NCI-H524 treated with DMSO at 0.1 percent for 48 hours (cell line): ENCODE measurements at regions not wholly inside any gene's neighbourhood (a gene's known extent, or its start where the extent isn't known, plus 50 kb on each side); places are given as distances from the start of the nearest gene placed in this dataset.
"Not testable (repeated sequence)": the region's sequence is repeated elsewhere in the genome, so short reads cannot be mapped to it uniquely, and the experiment has no call there.

ENCODE experiments used
- DNase-seq: peaks from one replicate; lab custom pipeline; 2025; lab: John Stamatoyannopoulos, UW

GRCh38 chrX:25851141-25851540, 287.0 kb upstream of the MAGEB18 start:
- no peak for DNase-seq

- DNase-seq = no peak
Measured at GRCh38 chrX:25853002-25853479, 285.1 kb upstream of the MAGEB18 start.

DNA sequence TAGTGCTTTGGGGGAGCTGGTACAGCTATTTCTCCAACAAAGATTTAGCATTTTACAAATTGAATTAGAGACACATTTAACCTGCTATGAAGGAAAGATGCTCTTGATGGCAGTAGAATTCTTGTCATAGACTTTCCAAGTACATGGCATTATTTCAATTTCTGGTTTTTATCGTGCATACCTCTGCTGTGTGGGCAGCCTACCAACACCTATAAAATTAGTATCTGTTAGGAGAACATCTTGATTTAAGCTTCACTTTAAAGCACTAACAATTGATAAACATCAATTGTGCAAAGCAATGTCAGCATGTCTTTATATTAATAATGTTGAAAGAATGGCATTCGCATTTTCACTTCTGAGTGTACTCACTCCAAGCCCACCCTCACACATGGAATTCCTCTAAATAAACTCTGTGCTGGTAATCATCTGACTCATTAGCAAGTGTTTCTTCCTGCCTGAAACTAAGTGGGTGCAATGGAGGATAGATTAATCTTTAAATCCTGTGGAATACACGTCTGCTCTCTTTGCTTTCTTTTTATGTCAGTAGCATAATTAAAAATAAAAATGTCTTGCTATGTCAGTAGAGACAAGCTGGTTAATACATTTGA, 279.8 kb upstream of the MAGEB18 start:
- DNase-seq = no peak

DNA sequence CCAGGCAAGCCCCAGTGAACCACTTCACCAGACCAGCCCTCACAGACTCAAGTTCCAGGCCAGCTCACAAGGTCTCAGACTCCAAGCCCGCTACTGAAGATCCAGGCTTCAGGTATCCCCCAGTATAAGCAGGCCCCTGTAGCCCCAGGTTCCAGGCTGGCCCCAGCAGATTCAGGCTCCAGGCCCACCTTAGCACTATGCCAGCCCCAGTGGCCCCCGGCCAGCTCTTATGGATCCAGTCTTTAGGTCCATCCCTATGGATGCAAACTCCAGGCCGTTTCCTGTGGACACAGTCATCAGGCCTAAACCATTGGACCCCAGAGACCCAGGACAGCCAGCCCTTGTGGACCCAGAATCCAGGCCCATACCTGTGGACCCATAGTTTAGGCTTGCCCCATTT, 277.8 kb upstream of the MAGEB18 start:
- no peak for DNase-seq

- no peak for DNase-seq
Measured at GRCh38 chrX:25869761-25870160, 268.4 kb upstream of the MAGEB18 start.

- no peak for DNase-seq
Measured at GRCh38 chrX:25872786-25873185, 265.4 kb upstream of the MAGEB18 start.

DNA sequence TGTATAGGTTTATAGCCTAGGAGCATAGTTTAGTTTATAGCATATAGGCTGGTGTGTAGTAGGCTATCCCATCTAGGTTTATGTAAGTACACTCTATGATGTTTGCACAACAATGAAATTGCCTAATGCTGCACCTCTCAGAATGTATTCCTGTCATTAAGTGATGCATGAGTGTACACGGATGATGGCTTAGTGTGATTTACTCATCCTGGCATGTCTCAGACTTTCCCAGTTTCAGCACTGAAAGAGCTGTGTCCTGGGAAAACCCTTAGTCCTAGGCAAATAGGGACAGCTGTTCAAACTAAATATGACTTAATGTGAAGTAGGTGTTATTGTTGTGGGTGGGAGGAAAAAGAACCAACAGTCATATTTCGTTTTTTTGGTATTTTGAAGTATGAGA, 264.9 kb upstream of the MAGEB18 start:
- DNase-seq = no peak

DNA sequence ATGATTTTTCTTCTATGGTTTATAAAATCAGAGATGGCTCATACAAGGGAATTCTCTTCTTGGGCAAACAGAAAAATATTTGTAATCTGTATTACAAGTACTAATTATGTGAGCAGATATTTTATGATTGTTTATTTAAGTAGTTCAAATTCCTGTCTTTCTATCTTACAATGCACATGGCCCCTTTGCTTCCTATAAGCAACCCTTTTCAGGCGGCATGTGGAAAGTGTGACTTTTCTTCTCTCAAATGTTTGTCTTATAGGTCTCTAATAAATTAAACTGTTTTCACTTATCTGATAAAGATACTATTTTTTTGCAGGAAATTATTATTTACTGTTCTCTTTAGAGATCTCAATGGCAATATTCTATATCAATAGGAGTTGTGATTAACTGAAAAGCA, 259.3 kb upstream of the MAGEB18 start:
- no peak for DNase-seq

DNA sequence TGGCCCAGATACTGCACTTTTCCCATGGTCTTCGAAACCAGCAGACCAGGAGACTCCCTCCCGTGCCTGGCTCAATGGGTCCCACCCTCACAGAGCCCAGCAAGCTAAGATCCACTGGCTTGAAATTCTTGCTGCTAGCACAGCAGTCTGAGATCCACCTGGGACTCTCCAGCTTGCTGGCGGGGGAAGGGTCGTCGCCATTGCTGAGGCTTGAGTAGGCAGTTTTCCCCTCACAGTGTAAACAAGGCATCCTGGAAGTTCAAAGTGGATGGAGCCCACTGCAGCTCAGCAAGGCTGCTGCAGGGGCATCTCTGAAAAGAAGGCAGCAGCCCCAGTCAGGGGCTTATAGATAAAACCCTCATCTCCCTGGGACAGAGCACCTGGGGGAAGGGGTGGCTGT, 255.6 kb upstream of the MAGEB18 start:
- not testable (repeated sequence) for DNase-seq

DNA sequence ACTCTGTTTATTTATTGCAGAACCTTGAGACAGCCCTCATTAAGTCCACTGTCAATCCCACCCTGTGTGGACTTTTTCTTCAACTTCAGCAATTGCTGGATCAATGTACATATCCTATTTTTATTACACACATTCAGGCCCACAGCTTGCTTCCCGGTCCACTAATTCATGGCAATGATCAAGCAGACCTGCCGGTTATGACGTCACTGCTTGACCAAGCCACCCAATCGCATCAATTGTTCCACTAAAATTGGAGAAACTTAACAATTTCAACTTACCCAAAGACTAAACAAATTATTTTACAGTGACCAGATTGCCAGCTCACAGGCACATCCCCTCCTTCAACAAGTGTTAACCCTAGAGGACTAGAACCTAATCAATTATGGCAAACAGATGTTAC, 240.4 kb upstream of the MAGEB18 start:
- no peak for DNase-seq

GRCh38 chrX:25905728-25906127, 232.4 kb upstream of the MAGEB18 start:
- DNase-seq = not testable (repeated sequence)

DNA sequence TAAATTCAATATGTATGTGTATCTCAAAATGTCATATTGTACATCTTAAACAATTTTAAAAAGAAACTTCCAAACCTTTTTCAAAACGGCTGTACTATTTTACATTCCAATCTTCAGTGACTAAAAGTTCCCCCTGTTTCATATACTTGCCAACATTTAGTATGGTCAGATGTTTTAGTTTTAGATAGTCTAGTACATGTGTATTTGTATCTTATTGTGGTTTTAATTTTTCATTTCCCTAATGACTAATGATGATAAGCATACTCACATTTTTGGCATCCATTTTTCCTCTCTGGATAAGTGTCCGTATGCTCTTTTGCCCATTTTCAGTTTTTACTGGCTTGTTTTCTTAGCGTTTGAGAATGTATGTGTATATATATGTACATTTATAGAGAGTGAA, 212.2 kb upstream of the MAGEB18 start:
- DNase-seq = no peak

- DNase-seq = no peak
Measured at GRCh38 chrX:25928316-25928715, 209.8 kb upstream of the MAGEB18 start.

- no peak for DNase-seq
Measured at GRCh38 chrX:25941087-25941486, 197.1 kb upstream of the MAGEB18 start.

DNA sequence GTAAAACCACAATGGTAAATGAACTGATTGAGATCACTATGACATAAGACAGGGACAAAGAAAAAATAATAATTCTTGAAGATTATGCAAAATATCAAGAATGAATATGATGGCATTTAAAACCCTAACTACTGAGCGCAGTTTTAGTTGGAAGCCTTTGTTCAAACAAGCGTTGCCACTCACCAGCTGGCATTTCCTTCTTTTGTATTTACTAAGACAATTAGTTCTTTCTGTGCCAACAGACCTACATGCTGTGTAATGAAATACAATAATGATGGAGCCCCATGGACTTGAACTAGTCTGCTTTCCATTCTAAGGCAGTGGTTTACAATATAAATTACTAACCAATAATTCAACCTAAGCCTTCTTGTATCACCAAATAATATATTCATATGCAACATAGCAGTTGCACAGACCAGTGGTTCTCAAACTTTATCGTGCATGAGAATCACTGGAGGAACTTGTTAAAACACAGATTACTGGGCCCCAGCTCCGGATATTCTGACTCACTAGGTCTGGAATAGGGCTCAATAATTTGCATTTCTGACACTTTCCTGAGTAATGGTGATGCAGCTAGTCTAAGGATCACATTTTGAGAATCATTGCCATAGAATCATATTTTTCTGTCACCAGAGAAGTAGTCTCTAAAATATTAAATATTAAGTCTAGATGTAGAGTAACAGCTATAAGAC, 196.4 kb upstream of the MAGEB18 start:
- DNase-seq = no peak

DNA sequence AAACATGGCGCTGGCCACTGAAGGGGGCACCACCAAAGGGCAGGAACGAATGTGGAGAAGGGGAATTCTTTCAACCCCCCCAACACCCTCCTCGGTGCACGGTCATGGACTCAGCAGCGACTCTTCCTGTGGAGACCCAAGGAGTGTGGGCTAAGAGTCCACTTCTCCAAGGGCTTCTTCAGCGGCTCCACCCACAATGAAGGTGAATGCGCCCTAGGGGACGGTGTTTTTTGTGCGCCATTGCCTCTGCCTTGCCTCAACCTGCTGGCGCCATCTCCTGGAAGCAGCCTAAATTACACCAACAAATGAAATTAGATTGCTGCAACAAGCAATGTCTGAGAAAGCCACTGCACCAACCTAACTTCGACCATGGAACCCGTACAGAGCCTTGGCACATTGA, 169.2 kb upstream of the MAGEB18 start:
- peak; percentile 3 for DNase-seq

DNA sequence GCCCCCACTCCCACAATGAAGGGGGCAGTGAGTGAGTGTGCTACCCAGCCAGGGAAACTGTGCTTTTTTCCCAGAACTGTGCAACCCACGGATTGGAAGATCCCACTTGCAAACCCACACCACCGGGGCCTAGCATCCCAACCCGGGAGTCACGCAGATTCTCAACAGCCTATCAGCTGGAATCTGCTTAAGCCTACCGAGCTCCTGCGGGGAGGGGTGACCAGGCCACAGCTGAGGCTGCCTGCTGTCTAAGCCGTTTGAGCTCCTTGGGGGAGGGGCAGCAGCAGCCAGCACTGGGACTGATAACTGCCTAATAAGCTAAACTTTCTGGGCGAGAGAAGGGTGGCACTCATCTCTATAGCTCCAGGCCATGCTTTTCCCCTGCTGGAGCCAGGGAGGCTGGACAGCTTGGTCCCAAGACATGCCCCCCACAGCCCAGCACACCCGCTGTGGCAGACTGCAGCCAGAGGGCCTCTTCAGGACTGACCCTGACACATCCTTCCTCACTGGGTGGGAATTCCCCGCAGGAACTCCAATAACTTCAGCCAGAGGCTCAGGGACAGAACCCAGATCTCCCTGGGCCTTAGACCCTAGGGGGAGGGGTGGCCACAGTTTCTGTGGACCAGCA, 161.3 kb upstream of the MAGEB18 start:
- peak; percentile 39 for DNase-seq

GRCh38 chrX:25998687-25999086, 139.5 kb upstream of the MAGEB18 start:
- DNase-seq = no peak

GRCh38 chrX:26007462-26007861, 130.7 kb upstream of the MAGEB18 start:
- no peak for DNase-seq

GRCh38 chrX:26008042-26008441, 130.1 kb upstream of the MAGEB18 start:
- DNase-seq = no peak

DNA sequence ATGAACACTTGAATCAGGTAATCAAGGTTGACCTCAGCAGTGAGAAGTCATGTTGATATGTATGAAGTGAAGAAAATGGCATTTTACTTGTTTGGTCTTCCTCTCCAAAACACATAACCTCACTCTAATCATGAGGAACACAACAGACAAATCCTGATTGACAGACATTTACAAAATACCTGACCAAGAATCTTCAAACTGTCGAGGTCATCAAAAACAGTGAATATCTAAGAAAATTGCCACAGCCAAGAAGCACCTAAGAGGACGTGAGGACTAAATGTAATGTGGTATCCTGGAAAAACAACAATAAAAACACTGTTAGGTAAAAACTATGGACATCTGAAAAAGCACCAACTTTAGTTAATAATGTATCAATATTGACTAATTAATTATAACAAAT, 129.5 kb upstream of the MAGEB18 start:
- no peak for DNase-seq

- no peak for DNase-seq
Measured at GRCh38 chrX:26019386-26019785, 118.8 kb upstream of the MAGEB18 start.

- no peak for DNase-seq
Measured at GRCh38 chrX:26026179-26026578, 112.0 kb upstream of the MAGEB18 start.
